HG03442 (cell line): ENCODE measurements at regions not wholly inside any gene's neighbourhood (a gene's known extent, or its start where the extent isn't known, plus 50 kb on each side); places are given as distances from the start of the nearest gene placed in this dataset.
A peak's percentile ranks its signal among the peaks of the same experiment; 100 is the strongest.

Source experiments
- ATAC-seq: cut with Tn5 transposase; IDR thresholded peaks from one replicate; pipeline ENCODE4 v1.9.1; 2021; ENCODE audit warnings: mild to moderate bottlenecking, moderate library complexity; ENCODE audit not compliant: unreplicated experiment

DNA sequence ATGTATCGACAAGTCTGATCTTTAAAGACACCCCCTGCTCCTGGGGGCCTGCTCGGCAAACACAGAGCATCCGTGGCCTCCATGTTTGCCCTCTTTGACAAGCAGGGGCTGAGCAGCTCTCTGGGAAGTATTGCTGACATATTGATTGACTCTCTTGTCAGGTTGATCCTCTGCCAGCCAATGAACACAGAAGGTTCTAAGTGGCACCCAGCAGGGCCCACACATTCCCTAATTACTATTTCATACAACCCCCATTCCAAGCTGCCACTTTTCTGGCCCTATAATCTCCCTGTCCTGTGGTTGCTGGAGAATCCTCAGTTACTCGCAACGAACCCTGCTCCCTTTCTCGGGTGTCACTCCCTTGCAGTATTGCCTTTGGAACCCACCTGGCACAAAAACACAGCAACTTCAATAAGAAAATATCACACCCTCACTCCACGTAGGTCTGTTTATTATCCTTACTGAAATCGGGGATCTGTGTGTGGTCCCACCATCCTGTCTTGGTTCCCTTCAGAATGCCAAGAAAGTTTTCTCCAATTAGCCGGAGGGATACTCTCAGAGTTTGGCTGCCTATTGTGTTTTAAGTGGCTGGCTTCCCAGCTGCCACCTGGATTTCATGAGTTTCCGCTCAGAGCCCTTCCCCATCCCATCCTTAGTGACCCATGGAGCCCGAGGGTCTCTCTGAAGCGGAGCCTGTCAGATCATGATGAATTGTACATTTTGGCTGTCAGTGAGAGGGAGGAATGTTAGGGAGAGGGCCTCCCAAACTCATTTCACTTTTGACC is 249.0 kb upstream of the WWC1 start:
- ATAC-seq: no peak

- ATAC-seq: no peak
Observed at GRCh38 chr5:168046163-168046562, 245.3 kb upstream of the WWC1 start.

- ATAC-seq: peak; percentile 72
Observed at GRCh38 chr5:168047043-168047668, 244.3 kb upstream of the WWC1 start.

DNA sequence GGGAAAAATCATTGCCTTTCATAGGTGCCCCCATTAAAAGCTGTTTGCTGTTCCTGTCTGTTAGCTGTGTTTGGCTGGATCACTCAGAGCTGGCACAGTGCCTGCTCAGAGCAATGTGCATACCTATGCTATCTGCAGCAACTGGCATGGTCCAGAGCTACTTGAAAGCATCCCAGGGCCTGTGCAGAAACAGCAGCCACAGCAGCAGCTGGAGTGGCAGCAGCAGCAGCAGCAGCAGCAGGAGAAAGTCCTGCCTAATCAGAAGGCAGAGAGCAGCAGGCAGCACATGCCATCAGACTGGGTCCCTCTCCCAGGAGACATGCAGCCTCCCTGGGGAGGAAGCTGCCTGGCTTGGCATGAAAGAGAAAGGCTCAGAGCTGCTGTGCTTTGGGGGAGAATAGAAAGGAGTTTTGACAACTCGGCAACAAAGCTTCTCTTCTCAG is 243.8 kb upstream of the WWC1 start:
- ATAC-seq: peak; percentile 36

GRCh38 chr5:168048486-168048885 is 243.0 kb upstream of the WWC1 start:
- no peak for ATAC-seq

DNA sequence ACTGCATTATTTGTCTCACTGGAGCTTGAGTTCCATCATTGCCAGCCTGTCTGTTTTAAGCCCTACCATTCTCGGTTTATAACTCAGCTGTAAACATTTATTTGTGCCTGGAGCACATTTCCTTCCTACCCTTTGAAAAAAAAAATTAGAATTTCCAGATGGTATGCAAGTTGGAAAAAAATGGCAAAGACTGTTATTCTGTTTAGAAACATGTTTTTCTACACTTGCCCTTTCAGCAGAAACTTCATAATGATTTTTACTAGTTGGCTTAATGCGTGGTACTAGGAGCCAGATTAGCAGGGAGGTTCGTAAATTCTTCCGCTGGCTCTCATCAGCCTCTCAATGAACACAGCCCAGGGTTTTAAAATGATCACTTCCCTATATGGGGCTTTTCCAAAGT is 238.8 kb upstream of the WWC1 start:
- ATAC-seq: no peak

- ATAC-seq: no peak
Observed at GRCh38 chr5:168054091-168054490, 237.4 kb upstream of the WWC1 start.

GRCh38 chr5:168055141-168055683 is 236.2 kb upstream of the WWC1 start:
- ATAC-seq: no peak

DNA sequence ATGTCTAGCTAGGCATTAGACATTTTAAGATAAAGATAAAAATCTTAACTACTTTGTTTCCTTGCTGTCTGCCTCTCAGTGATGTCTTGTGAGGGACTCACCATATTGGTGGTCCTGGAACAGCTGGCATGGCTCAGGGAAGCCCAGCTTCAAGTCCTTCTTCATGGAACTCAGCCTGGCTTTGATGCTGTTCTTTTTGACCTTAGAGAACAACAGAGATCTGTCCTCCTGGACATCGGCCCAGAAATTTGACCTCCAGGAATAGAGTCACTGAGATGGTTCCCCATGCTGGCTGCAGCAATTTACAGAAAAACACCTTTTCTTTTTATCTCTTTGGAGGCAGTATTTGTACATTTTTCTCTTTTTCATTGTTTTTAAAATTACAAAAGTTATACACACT is 235.5 kb upstream of the WWC1 start:
- no peak for ATAC-seq

DNA sequence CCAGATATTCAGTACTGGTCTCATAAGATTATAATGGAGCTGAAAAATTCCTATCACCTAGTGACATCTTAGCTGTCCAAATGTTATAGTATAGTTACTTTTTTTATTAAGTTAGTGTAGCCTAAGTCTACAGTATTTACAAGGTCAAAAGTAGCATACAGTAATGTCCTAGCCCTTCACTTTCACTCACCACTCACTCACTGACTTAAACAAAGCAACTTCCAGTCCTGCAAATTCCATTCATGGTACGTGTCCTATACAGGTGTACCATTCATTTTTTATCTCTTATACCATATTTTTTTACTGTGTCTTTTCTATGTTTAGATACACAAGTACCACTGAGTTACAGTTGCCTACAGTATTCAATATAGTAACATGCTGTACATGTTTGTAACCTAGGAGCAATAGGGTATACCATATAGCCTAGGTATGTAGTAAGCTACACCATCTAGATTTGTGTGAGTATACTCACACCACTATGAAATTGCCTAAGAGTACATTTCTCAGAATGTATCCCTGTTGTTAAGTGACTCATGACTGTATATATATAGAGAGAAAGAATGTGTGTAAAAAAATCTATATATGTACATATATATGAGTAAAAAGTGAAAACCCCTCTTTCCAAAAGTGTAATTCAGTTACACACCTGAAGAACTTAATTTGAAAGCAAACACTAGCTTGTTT is 234.8 kb upstream of the WWC1 start:
- ATAC-seq: no peak

DNA sequence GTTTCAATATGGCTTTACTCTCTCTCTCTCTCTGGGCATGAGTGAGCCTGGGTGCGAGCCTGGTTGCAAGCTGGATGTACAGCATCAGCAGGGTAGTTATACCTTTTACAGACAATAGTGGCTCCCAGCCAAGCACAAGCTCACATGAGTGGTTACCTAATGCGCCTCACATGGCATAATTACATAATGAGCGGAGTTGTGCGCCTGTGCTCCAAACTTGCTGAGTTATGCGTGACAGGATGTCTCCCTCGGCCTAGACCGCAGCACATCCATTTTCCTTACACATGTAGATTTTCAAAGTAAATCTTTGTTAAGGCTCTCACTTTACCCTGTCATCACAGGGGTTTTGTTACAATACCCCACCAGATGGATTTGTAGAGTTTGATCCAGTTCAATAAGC is 233.5 kb upstream of the WWC1 start:
- ATAC-seq: no peak

DNA sequence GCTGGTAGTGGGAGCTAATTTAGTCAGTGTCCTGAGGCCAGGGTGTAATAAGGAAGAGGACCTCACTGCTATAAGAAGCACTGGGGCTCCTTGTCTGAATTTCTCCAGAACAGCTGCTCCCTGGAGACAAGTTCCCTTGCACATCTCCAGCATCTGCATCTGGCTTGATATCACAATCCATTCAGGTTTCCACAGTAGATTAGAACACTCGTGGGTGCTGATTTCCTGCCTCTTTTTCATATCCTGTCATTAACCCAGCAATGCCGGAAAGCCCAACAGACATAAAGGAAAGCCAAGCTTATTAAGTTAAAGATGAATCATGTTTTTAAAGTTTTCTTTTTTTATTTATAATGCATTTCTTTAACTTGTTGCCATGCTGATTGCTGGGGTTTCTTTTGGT is 232.3 kb upstream of the WWC1 start:
- ATAC-seq: no peak

GRCh38 chr5:168062239-168062638 is 229.2 kb upstream of the WWC1 start:
- no peak for ATAC-seq

GRCh38 chr5:168064457-168064856 is 227.0 kb upstream of the WWC1 start:
- ATAC-seq: no peak

DNA sequence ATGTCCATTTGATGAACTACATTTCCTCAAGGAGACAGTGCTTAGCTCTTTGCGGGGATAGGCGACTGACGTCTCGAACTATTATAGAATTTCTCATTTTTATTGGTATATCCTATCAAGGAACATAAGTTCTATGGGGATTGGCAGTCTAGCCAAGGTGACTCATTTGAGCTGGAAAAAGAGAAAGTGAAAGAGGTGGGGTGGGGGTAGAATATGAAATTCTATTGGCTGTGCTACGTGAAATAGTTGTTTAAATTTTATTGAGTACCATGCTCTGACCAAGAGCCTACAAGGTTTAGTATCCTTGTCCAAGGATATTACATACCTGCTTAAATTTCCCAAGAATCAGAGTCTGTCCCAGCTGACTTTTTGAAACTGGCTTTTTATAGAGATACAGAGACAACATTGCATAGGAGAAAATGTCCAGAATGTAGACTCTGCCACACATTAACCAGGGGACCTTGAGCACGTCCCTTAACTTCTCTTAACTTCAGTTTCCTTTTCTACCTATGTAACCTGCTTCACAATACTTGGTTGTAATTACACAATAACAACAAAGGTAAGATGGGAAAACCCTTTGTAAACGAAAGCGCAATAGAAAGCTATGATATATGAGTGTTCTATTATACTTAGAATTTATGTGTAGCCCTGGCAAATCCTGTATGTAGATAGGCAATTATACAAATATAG is 226.4 kb upstream of the WWC1 start:
- no peak for ATAC-seq

DNA sequence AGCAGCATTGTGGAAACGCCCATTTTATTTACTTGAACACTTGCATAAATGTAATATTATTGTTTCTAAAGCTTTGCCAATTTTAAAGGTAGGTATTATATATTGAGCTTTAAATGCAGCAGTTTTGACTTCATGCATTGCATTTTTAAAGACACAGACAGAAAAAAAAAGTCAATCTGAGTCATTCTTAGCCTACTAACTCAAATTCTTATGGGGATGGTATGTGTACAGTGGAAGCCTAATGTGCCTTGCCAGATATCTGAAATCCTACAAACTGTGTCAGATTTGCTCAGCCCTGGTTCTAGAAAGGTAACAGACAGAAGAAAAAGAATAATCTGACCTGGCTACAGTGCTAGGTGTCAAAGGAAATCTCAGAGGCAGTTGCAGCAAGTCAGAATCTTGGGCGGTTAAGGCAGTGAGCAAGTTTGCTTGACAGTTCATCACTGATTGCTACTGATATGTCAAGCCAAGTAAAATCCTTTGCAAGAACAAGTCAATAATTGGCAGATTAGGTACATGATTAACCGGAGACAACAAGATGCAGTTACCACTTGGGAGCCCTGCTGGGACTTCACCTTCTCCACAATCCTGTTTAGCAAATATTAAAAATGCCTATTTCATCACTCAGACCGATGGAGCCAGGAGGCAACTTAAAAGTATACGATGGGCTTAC is 224.8 kb upstream of the WWC1 start:
- no peak for ATAC-seq

DNA sequence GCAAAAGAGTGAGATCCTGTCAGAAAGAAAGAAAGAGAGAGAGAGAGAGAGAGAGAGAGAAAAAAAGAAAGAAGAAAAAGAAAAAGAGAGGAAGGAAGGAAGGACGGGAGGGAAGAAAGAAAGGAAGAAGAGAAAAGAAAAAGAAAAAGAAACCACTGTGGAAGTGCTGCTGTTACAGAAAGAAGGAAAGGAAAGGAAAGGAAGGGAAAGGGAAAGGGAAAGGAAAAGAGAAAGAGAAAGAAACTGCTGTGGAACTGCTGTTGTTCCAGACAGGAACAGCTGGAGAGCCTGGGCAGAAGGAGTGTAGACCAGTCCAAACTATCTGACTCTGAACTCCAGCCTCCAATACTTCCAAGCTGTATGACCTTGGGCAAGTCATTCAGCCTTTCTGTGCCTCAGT is 220.7 kb upstream of the WWC1 start:
- no peak for ATAC-seq

DNA sequence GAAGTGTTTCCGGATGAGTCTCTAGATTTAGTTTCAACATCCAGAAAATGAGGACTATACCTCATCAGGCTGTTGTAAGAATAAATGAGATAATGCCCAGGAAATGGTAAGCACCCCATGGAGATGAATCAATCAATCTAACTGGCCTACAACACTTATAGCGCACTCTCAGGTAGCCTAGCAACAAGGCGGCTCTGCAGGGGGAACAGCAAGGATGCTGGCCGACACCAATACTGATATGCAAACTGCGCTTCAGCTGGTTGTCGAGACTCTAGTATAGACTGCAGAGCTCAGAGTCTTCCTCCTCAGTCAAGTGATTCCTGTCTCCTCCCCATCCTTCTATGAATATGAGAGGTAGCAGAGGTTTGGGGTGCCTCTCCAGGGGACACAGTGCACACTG is 218.8 kb upstream of the WWC1 start:
- ATAC-seq: no peak

GRCh38 chr5:168073311-168073710 is 218.1 kb upstream of the WWC1 start:
- ATAC-seq: no peak

DNA sequence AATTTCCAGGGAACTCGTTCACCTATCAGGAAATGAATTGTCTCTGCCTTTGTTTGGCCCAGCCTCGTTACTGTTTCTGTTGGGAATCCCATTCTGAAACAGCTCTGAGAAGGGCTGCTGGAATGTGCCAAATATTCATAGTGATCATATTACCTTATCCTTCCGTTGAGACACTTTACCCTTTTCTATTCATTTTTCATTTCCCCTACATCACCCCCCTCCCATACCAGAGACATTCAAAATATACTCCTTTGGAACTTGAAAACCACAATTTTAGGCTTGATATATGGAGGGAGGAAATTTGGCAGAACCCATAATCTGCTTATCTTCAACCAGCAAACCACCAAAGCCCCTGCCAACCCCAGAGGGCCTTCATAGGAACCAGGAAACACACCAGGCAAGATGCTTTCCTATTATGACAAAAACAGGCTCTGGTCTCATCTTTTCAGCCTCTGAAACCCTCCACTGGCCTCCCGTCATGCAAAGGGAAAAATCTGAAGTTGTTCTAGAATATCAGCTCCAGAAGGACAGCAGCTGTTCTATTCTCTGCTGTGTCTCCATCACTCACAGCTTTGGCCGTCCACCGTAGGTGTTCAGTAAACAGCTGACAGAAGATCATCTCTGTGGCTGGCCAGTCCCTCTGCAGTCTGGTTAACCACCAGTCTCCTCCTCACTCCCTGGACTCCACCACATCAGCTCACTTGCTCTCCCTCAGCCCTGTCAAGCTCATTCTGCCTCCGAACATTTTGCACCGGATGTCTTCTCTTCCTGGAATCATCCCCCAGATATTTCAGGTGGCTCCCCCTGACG is 217.2 kb upstream of the WWC1 start:
- no peak for ATAC-seq
